IMR-90 (cell line): ENCODE measurements at regions not wholly inside any gene's neighbourhood (a gene's known extent, or its start where the extent isn't known, plus 50 kb on each side); places are given as distances from the start of the nearest gene placed in this dataset.

ENCODE experiments used
- ATAC-seq: fragments of 200-7000 bp; cut with Tn5 transposase; 2 replicates; pipeline ENCODE4 v1.9.1; 2020; ENCODE audit warnings: low read depth, mild to moderate bottlenecking, moderate library complexity
- BruUV-seq: library from RNA; stranded (reverse); fragments of 400-500 nt; replicated peaks from 2 replicates; lab custom pipeline; 2021; lab: Mats Ljungman, UMichigan
- CTCF ChIA-PET: fragments of 300-600 bp; formaldehyde crosslinking; extraction: SDS; loops from one replicate; lab custom pipeline; 2021; ENCODE audit warnings: antibody characterized with exemption; lab: Yijun Ruan, JAX
- POLR2A ChIA-PET: fragments of 300-600 bp; sonication (Branson Sonifier 250); formaldehyde crosslinking; loops from one replicate; lab custom pipeline; 2022; ENCODE audit warnings: antibody characterized with exemption; ENCODE audit not compliant: unreplicated experiment; lab: Charles Lee
- DNase-seq: peaks from one replicate; pipeline ENCODE4 v3.0.0; 2013
- H2AFZ ChIP-seq: replicated peaks from 2 replicates; pipeline ENCODE3; 2013; ENCODE audit warnings: low read length, mild to moderate bottlenecking; ENCODE audit not compliant: poor library complexity
- H2AK5ac ChIP-seq: 2 replicates; pipeline ENCODE4 v1.6.1; 2013; ENCODE audit warnings: low read depth, low read length, inconsistent platforms
- H2AK9ac ChIP-seq: replicated peaks from 2 replicates; pipeline ENCODE3; 2013; ENCODE audit warnings: mild to moderate bottlenecking, low read depth, low read length, moderate library complexity; ENCODE audit not compliant: poor library complexity
- H2BK120ac ChIP-seq: 2 replicates; pipeline ENCODE4 v1.6.1; 2013; ENCODE audit warnings: low read depth, low read length, inconsistent platforms
- H2BK15ac ChIP-seq: 3 replicates; pipeline ENCODE4 v1.6.1; 2013; ENCODE audit warnings: low read depth, low read length, inconsistent platforms
- H2BK20ac ChIP-seq: 2 replicates; pipeline ENCODE4 v1.6.1; 2013; ENCODE audit warnings: low read depth, mild to moderate bottlenecking, inconsistent platforms, low read length, moderate library complexity
- H2BK5ac ChIP-seq: 2 replicates; pipeline ENCODE4 v1.6.1; 2013; ENCODE audit warnings: mild to moderate bottlenecking, low read depth, low read length, inconsistent platforms; ENCODE audit not compliant: poor library complexity, severe bottlenecking
- H3K14ac ChIP-seq: replicated peaks from 2 replicates; pipeline ENCODE4 v1.6.1; 2013; ENCODE audit warnings: low read depth, low read length, inconsistent platforms
- H3K18ac ChIP-seq: 2 replicates; pipeline ENCODE4 v1.6.1; 2013; ENCODE audit warnings: low read depth, low read length, control low read depth
- H3K23ac ChIP-seq: 2 replicates; pipeline ENCODE4 v1.6.1; 2013; ENCODE audit warnings: low read depth, low read length, inconsistent platforms
- H3K27ac ChIP-seq: 2 replicates; pipeline ENCODE4 v1.5.1; 2013; ENCODE audit warnings: mild to moderate bottlenecking, control low read depth, low read length; ENCODE audit not compliant: insufficient read depth
- H3K27me3 ChIP-seq: 2 replicates; pipeline ENCODE4 v1.6.1; 2013; ENCODE audit warnings: low read length; ENCODE audit not compliant: control insufficient read depth, insufficient read depth
- H3K36me3 ChIP-seq: 2 replicates; pipeline ENCODE4 v1.6.1; 2013; ENCODE audit warnings: low read length, mixed read lengths; ENCODE audit not compliant: control insufficient read depth, insufficient read depth
- H3K4ac ChIP-seq: 2 replicates; pipeline ENCODE4 v1.6.1; 2013; ENCODE audit warnings: low read depth, low read length, inconsistent platforms
- H3K4me1 ChIP-seq: 2 replicates; pipeline ENCODE4 v1.6.1; 2013; ENCODE audit warnings: low read length, mixed read lengths; ENCODE audit not compliant: control insufficient read depth, insufficient read depth
- H3K4me2 ChIP-seq: 2 replicates; pipeline ENCODE4 v1.6.1; 2013; ENCODE audit warnings: low read depth, mild to moderate bottlenecking, control low read depth, low read length, moderate library complexity
- H3K4me3 ChIP-seq: 2 replicates; pipeline ENCODE4 v1.5.1; 2013; ENCODE audit warnings: low read depth, mild to moderate bottlenecking, control low read depth, low read length, moderate library complexity; ENCODE audit not compliant: insufficient read depth
- H3K56ac ChIP-seq: 2 replicates; pipeline ENCODE4 v1.6.1; 2013; ENCODE audit warnings: low read length, inconsistent platforms; ENCODE audit not compliant: insufficient read depth; ENCODE audit errors: extremely low read depth
- H3K79me1 ChIP-seq, 2 experiments: 2 replicates each; pipeline ENCODE4 v1.6.1; 2013; ENCODE audit warnings: low read length in 2 of 2, inconsistent platforms in 1 of 2, low read depth in 1 of 2
- H3K9ac ChIP-seq: 2 replicates; pipeline ENCODE4 v1.6.1; 2013; ENCODE audit warnings: low read depth, low read length, control low read depth
- H3K9me1 ChIP-seq: 2 replicates; pipeline ENCODE4 v1.6.1; 2013; ENCODE audit warnings: low read length, inconsistent platforms; ENCODE audit not compliant: insufficient read depth
- H3K9me3 ChIP-seq: 2 replicates; pipeline ENCODE4 v1.6.1; 2013; ENCODE audit warnings: low read length; ENCODE audit not compliant: control insufficient read depth, insufficient read depth
- H4K20me1 ChIP-seq: 2 replicates; pipeline ENCODE4 v1.6.1; 2013; ENCODE audit warnings: low read length, inconsistent platforms; ENCODE audit not compliant: insufficient read depth
- H4K5ac ChIP-seq: 2 replicates; pipeline ENCODE4 v1.6.1; 2013; ENCODE audit warnings: mild to moderate bottlenecking, low read depth, low read length, control low read depth
- H4K8ac ChIP-seq, 2 experiments: 2 replicates each; pipeline ENCODE4 v1.6.1; 2013; ENCODE audit warnings: low read depth in 2 of 2, low read length in 2 of 2, control low read depth in 1 of 2, inconsistent platforms in 1 of 2
- H4K91ac ChIP-seq: 2 replicates; pipeline ENCODE4 v1.6.1; 2013; ENCODE audit warnings: low read depth, low read length, inconsistent platforms; ENCODE audit not compliant: insufficient read depth
- CEBPB ChIP-seq: IDR thresholded peaks from 2 replicates; pipeline ENCODE4 v1.6.1; 2012; ENCODE audit warnings: low read depth, low read length, improper control_type of control experiment
- RAD21 ChIP-seq: IDR thresholded peaks from 2 replicates; pipeline ENCODE4 v1.6.1; 2012; ENCODE audit warnings: low read length, improper control_type of control experiment
- WGBS, 2 experiments: methylation state at CpG; one replicate each; pipeline versions ENCODE4 v1.1.5 to v1.1.7; 2013; ENCODE audit warnings: missing lambda C conversion rate in 2 of 2; ENCODE audit not compliant: insufficient read length in 1 of 2; ENCODE audit errors: extremely low coverage in 2 of 2; 5-methylcytosine and 5-hydroxymethylcytosine counted together
- dilution Hi-C: fragments of 300-500 bp; cut with HindIII; formaldehyde crosslinking; loops from one replicate; pipeline ENCODE4 v1.14.3; 2018; ENCODE audit warnings: low sequenced_read_pairs; ENCODE audit not compliant: unreplicated experiment
- in situ Hi-C: fragments of 300-500 bp; cut with MboI; formaldehyde crosslinking; loops from 3 replicates; pipeline ENCODE4 v1.14.3; 2019; ENCODE audit warnings: low sequenced_read_pairs, inconsistent platforms, mixed read lengths
- intact Hi-C: fragments of 100-400 bp; cut with micrococcal nuclease; formaldehyde crosslinking; loops from 2 replicates; pipeline ENCODE4 v1.10.0; 2022

DNA sequence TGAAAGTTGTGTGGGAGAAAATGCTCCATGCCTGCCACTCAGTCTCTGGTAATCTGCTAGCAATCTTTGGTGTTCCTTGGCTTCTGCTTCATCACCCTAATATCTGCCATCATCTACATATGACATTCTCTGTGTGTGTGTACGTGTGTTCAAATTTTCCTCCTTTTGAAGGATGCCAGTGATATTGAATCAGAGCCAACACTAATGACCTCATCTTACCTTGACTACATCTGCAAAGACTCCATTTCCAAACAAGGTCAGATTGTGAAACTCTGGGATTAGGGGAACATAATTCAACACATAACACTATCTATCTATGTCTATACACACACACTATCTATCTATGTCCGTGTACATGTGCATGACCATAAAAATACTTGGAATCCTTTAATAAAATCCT, 81.4 kb upstream of the IRS2 start:
- in situ Hi-C loops (no loop called here), intact Hi-C loops (no loop called here), dilution Hi-C loops (no loop called here)
- H3K4me1 ChIP-seq, result peaks cover 4% of the 10 kb centered on the region
- no peak overlapping the region for H2BK20ac ChIP-seq
- H2AFZ ChIP-seq, result no peak overlapping the region
- no peak overlapping the region for H3K4me2 ChIP-seq
- no CpG with 5 or more reads among the region's 2 CpGs for WGBS, 2 experiments
- no peaks in the 10 kb centered on the region for H3K9me3 ChIP-seq
- H4K5ac ChIP-seq, result no peak overlapping the region
- H3K4ac ChIP-seq, result no peak overlapping the region
- TF ChIP-seq RAD21 (no peak), CEBPB (0 out of 2 replicates have a peak, but pooled peaks have one; percentile 18)
- no peaks in the 10 kb centered on the region for H4K20me1 ChIP-seq
- H3K56ac ChIP-seq, result no peak overlapping the region
- no peak overlapping the region; the same call in 1 of the 2 replicates for H3K14ac ChIP-seq
- no peak overlapping the region for H2BK120ac ChIP-seq
- no peaks in the 10 kb centered on the region for H3K36me3 ChIP-seq
- ChIA-PET CTCF (no interaction called here), POLR2A (no interaction called here)
- H3K9ac ChIP-seq, result no peak overlapping the region
- no peak overlapping the region for H3K27ac ChIP-seq
- DNase-seq (no peak), ATAC-seq (no peak)
- H2BK15ac ChIP-seq, result no peak overlapping the region
- no peak overlapping the region for H2AK9ac ChIP-seq
- H3K18ac ChIP-seq, result no peak overlapping the region
- H3K27me3 ChIP-seq, result no peaks in the 10 kb centered on the region
- no TSS peak for BruUV-seq
- peaks cover 3% of the 10 kb centered on the region; the same call in 1 of the 2 replicates for H3K9me1 ChIP-seq
- H3K4me3 ChIP-seq, result no peak overlapping the region
- no peak overlapping the region for H4K91ac ChIP-seq
- H2BK5ac ChIP-seq, result no peak overlapping the region
- no peak overlapping the region for H2AK5ac ChIP-seq
- H3K79me1 ChIP-seq, result no peaks in the 10 kb centered on the region
- H3K23ac ChIP-seq, result no peak overlapping the region
- no peak overlapping the region for H4K8ac ChIP-seq
